GM21737 (cell line): ENCODE measurements at regions not wholly inside any gene's neighbourhood (a gene's known extent, or its start where the extent isn't known, plus 50 kb on each side); places are given as distances from the start of the nearest gene placed in this dataset.
"Not testable (repeated sequence)": the region's sequence is repeated elsewhere in the genome, so short reads cannot be mapped to it uniquely, and the experiment has no call there.

Source experiments
- ATAC-seq: cut with Tn5 transposase; IDR thresholded peaks from one replicate; pipeline ENCODE4 v1.9.1; 2021; ENCODE audit warnings: mild to moderate bottlenecking, moderate library complexity; ENCODE audit not compliant: unreplicated experiment

DNA sequence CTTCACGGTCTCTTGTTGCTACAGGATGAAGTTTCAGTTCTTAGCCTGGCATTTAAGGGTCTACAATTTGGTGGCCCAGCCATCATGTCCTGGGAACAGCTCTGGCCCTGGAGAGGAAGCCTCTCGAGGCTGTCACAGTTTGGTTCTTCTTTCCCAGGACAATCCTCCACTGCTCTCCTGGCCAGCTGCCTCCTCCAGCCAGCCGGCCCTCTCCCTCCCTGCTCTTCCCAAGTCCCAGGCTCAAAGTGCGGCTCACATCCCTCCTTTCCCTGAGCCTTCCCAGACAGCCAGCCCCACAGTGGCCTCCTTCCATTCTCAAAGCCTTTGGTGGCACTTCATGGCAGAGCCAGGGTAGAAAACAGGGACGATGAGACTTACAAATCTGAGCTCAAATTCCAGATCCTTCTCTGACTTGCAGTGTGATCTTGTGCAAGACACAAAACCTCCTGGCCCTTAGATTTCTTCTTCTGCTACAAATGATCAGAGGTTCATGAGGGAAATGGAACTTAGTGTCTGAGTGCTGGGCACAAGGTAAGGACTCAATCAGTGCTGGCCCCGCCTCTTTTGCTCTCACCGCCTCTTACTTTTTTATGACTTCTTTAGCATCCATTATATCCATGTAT, 223.8 kb upstream of the ECI2 start:
- no peak for ATAC-seq

DNA sequence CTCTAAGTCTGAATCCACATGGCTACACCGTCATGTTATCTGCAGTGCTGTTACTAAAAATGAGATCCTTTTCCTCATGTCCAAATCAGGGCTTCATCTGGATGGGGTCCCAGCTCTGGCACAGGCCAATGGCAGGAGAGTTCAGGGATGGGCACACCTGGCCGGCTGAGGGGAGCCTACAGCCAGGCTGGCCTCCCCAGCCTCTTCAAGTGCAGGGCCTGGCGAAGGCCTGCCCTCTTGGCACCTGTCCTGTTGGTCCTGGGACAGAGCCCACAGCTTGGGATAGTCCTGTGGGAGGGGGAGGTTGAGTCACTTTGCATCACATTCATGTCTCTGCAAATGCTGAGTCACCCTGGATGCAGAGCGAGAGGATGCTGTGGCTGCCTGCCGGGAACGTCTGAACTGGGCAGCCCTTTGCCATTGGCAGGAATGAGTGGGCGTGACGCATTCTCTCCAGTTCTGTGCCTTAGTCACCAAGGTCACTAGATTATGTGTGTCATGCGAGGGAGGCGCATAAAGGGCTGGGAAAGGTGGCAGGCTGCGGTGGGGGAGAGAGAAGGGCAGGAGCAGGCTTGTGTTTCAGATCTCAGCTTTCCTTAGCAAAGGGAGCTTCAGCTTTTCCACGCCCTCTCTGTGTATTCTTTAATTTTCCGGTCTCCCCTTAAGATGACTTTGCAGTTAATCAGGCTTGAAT, 223.2 kb upstream of the ECI2 start:
- no peak for ATAC-seq

DNA sequence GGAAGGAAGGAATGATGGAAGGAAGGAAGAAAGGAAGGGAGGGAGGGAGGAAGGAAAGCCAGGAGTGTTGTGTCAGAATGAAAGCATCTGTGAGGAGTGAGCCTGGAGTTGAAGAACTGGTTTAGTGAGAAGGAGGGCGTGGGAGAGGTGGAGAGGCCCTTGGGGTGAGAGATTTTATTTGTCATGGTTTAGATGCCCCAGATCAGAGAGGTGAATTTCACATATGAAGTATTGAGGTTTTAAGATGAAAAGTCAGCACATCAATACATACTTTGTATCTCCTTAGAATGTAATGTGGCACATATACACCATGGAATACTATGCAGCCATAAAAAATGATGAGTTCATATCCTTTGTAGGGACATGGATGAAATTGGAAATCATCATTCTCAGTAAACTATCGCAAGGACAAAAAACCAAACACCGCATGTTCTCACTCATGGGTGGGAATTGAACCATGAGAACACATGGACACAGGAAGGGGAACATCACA, 222.3 kb upstream of the ECI2 start:
- not testable (repeated sequence) for ATAC-seq

DNA sequence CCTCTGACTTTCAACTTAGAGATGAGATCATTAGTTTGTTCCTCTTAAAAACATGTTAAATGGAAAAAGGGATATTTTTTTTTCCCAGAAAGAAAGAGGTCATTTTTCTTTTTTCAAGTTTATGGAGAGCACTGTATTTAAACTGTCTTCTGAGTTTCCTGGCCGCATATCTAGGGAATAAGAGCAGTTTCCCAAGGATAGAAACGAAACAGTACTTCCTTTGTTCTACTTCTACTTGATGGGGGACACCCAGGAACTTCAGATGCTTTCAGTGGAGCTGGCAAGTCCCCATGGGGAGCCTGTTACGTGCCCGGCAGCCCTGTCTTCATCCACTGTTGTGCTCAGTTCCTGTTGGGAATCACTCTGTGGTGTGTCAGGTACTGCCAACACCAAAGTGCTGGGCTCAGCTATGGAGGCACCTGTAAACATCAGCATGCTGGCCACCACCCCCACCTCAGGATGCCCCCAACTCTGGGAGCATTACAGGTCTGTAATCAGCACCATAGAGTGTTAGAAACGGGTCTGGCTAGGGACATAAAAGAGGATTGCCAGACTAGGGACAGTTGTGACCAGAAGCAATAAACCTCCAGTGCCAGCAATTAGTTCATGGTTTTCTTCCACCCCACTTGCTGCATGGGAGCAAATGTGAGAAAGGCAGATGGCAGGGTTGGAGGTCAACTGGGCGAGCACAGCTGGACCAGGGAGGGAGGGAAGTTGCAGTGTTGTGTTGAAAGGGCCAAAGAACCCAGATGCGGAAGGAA, 221.7 kb upstream of the ECI2 start:
- ATAC-seq: no peak

DNA sequence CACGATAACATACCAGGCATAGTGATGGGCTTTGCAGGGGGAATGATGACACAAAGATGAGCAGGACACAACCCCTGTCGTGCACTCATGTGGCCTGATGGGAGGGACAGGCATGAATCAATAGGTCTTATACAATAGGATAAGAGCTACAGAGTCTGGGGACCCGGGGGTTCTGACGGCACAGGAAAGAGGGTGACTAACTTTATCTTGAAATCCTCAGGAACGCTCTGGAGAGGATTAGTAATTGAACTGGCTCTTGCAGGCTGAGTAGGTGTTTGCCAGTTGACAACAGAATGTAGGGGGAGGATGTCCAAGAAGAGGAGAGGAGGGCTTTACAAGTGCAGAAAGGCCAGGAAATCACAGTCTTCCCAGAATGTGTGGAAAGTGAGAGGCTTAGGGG, 219.9 kb upstream of the ECI2 start:
- no peak for ATAC-seq

DNA sequence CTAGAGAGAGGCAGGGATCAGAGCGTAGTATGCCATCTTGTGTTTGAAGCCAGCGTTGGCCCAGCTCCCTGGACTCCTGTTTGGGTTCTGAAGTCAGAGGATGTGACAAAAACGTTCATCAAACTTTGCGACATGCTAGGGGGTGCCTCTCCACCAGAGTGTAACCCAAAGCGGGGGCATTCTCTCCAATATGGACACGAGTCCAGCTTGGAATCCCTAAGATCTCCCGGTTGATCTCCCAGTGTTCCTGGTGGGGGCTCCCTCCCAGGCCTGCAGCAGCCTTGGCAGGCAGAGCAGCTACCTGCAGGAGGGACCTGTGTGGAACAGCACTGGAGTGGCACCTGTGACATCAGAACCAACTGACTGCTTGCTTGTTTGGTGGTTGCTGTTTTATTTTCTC, 218.8 kb upstream of the ECI2 start:
- ATAC-seq: no peak

DNA sequence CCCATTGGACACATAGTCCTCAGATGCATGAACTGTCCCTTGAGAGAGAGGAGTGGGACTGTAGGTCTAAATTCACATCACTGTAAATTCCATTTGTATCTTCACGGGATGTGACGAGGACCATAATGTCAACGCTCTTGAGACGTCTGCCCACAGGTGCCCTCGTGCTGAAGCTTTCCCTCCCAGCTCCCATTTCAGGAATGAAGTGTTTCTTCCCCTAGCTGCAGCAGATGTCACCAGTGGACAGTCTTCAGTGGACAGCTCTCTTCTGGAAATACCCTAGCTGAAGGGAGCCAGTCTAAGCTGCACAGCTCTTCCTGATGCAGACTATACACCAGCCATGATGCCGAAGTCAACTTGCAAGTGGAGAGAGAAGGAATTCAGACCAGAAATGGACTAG, 217.4 kb upstream of the ECI2 start:
- ATAC-seq: no peak

DNA sequence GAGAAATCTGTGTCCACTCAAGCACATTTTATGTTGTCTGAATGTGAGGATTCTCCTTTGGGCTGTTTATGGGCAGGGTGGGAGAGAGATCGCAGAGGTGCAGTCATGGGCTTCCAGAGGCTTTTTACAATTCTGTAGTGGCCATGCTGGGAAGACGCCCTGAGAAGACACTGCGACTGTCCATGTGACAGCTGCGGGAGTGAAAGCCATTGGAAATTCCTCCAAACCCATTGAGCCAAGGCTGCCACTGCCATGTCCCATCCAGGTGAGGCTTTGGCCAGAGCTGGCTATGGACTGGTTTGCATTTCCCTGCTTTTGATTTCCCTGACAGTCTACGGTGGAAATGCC, 216.9 kb upstream of the ECI2 start:
- no peak for ATAC-seq

DNA sequence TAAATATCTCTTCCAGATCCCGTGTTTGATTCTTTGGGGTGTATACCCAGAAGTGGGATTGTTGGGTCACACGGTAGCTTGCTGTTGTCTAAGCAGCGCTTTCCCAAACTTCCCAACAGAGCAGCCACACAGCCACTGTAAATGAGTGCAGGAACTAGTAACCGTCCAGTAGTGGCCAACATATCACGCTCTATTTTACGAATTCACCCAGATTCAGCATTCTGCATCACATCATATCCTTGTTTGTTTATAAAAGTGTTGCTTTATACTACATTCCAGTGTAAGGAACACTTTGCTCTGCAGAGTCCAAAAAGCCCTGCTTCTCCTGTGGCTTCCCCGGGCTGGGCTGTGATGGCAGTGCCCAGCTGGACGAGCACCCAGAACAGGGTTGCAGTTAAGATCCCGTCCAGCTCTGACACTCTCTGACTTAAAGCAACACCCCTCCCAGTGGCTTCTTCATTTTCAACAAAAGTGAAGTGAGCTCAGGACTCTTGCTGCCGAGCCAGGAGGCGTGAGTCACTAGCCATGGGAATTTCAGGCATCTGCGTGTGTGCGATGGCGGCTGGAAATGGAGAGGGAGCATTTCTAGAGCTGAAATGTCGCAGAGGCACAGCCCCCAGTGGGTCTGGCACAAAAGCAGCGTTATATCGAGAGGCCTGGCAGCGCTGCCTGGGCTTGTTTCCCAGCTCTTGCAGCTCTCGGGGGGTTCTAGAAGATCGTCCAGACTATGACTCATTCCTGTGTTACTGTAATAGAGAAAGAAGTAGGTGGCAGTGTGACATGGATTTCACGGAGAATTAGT, 216.3 kb upstream of the ECI2 start:
- no peak for ATAC-seq

DNA sequence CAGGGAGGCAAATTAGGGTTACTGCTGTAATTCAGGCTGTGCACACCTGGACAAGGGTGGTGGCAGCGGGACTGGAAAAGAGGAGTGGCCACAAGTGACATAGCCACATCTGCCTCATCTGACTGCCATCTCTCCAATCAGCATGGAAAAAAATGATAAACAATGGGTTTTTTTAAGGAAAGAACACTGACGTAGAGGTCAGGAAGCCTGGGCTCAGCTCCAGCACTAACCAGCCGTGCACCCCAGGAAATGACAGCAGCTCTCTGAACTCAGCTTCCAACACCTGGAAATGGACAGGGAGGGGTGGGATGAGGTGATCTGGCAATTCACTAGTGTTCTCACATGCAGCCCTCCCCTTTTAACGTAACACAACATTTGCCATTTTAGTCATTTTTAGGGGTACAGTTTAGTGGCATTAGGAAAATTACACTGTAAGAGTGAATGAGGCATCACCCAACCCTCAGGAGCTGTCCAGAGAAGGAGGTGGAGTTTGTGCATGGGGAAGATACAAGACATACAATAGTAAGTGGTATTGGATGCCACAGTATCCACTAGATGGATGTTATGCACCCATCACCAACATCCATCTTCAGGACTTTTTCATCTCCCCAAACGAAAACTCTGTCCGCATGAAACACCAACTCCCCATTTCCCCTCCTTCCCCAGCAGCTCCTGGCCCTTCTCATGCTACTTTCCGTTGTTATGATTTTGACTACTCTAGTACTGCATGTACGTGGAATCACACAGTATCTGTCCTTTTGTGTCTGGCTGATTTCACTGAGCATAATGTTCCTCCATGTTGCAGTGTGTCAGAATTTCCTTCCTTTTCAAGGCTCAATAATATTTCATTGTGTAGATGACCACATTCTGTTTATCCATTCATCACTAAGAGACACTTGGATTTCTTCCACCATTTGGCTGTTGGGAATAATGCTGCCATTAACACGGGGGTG, 215.5 kb upstream of the ECI2 start:
- ATAC-seq: no peak

DNA sequence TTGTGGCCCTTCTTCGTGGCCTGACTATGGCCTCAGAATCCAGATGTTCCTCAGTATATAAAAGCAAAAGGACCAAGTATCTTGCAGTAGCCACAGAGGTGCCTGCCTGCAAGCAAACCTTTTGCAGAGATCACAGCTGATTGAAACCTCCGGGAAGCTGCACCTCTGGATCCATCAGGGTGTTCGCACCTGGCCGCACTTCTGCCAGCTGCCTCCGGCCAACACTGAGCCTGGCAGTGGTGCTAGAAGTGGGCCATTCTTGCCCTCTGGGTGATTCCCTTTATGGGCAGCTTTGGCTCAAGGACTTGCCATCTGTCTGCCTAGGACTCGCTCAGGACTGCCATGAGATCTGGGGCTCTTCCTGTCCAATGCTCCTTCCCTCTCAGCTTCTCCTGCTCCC, 214.6 kb upstream of the ECI2 start:
- ATAC-seq: no peak

DNA sequence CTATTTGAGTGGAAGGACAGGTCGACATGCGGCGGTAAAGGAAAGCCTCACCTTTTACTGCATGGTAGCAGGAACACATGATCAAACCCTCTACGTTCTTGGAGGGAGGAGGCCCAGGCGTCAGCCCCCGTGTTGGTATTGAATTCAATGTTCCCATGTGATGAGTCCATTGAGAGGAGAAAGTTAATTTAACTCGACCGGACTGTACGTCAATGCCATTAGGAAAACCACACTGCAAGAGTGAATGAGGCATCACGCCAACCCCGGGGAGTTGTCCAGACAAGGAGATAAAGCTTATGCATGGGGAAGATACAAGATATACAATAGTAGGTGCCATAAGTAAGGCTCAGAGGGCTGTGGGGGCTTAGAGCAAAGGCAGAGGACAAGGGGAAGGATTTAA, 213.9 kb upstream of the ECI2 start:
- ATAC-seq: no peak

DNA sequence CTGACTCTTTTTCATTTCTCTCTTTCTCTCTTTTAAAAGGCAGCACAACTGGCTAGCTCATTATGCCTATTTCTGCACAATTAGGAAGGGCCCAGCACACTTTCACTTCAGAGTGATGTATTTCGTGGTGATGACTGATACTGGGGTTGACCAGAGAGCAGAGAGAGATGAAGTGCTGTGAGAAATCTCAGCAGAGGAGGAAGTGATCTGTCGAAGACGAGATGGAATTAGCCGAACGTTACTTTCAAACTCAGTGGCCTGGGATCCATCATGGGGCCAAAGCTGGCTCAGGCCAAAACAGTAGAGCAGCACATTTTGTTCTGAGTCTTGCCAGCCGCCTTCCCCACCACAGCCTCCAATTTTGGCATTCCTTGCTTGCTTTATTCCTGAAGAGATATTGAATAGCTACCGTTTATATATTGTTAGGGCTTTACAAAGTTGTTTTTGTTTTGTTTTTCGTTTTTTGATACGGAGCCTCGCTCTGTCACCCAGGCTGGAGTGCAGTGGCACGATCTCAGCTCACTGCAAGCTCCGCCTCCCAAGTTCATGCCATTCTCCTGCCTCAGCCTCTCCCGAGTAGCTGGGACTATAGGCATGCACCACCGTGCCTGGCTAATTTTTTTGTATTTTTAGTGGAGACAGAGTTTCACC, 213.2 kb upstream of the ECI2 start:
- ATAC-seq: no peak

DNA sequence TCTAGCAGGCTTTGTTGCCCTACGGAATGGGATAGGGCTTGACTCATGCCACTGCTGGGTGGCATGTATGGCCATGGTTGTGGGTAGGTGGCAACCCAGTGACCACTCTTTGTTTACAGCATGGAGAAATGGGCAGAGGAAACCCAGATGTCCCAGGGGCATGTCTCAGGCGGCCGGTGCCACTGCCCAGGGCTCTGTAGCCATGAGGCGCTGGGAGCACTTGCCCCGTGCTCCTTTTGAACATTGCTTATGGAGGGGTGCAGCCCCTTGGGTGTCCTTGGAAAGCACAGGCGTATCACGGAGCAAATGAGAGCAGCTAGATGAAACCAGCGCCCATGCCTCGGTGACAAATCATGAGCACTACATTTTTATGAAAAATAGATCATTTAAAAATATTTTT, 212.5 kb upstream of the ECI2 start:
- no peak for ATAC-seq

DNA sequence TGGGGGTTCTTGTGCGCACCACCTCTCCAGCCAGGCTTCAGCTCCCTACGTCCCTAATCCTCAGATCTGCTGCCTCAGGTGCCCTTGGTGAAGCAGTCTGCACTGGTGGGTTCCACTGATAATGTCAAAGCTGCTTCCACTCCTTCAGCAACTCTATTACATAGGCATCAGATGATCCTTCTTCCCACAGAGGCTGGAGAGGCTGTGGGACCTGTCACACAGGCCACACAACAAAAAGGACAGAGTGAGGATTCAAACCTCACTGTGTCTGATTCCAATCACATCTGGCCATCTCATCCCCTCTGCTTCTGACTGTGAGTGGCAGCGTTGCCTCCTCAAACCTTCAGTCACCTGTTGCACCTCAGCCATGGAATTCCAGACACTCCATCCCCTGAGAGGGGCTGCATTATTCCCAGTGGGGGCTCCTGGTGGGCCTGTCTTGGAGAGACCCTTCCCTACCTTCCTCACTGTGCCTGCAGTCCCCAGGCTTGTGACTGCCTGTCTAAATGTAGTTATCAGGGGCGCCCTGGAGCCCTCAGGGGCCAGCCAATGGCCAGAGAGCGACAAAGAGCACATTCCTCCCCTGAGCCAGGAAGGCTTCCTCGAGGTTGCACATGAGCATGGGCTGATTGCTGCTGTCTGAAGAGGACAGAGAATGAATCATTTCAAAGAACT, 211.4 kb upstream of the ECI2 start:
- ATAC-seq: no peak

DNA sequence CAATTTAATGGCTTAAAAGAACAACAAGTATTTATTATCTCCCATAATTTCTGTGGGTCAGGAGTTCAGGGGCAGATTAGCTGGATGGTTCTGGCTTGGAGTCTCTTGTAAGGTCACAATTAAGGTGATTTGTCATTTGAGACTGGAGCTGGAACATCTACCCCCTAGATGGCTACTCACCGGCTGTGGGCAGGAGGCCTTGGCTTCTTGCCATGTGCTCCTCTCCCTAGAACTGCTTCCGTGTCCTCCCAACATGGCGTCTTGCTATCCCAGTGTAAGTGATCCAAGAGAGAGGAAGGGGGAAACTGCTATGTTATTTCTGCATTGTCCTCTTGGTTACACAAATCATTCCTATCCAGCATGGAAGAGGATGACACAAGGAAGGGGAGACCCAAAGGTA, 210.2 kb upstream of the ECI2 start:
- ATAC-seq: no peak

DNA sequence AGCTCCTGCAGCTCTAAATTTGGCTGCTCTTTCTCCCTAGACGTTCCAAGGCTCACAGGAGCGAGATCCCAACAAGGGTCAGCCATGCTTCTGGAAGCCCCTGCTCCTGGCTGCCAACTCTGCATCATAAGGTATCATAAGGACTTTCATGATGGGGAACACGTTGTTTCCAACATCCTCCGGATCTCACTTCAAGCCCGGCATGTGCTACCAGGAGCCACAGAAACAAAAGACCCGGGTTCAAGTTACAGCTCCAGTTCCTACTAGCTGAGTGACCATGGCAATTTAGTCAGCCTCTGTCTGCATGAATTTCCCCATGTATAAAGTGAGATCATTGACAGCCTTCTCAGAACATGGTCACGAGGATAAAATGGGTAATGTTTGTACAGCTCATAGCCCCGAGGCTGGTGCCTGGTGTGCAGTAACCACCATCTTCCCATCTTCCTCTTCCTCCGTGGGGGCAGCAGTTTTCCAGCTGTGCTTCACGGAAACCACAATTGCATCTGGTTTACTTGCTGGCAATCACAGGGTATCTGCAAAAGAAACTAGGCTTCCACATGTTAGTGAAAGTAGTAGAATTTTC, 209.0 kb upstream of the ECI2 start:
- ATAC-seq: no peak

DNA sequence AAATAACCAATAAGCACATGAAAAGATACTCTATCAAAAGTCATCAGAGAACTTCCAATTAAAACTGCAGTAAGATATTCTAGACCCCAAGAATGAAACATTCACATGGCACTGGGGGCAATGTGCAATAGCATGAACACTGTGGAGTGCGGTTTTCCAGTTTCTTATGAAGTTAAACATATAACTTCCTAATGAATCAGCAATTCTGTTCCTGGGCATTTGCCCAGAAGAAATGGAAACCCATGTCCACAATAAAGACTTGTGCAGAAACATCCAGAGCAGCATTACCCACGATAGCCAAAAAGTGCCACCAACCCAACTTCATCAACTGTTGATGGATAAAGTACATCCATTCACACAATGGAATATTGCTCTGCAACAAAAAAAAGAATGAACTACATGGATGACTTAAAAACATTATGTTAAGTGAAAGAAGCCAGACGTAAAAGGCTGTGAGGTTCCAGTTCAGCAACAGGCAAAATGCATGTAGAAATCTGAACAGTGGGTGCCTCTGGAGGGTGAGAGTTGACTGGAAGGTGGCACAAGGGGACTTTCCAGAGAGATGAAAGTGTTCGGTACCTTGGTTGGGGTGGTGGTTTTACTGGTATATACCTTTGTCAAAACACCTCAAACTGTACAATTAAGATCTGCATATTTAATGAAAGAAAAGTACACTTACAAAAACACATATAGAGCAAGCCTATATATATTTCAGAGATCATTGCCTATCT, 207.2 kb upstream of the ECI2 start:
- ATAC-seq: no peak
